CD8-positive, alpha-beta memory T cell (primary cell): ENCODE measurements at regions not wholly inside any gene's neighbourhood (a gene's known extent, or its start where the extent isn't known, plus 50 kb on each side); places are given as distances from the start of the nearest gene placed in this dataset.

ENCODE experiments used
- CTCF ChIA-PET: fragments of 350-600 bp; sonication (Branson Sonifier 250); formaldehyde crosslinking; loops from one replicate; lab custom pipeline; 2021; ENCODE audit warnings: antibody characterized with exemption; lab: Charles Lee
- POLR2A ChIA-PET: fragments of 350-600 bp; sonication (Branson Sonifier 250); formaldehyde crosslinking; loops from one replicate; lab custom pipeline; 2021; ENCODE audit warnings: antibody characterized with exemption; lab: Charles Lee
- DNase-seq, 5 donors: peaks; one replicate each; pipeline versions ENCODE4 v3.0.0 to v3.0.0-alpha.2; 2020 to 2022; ENCODE audit warnings: mixed read lengths in 1 of 5
- H3K27ac ChIP-seq: one replicate; pipeline ENCODE4 v1.7.0; 2013; ENCODE audit warnings: low read depth, mild to moderate bottlenecking, low read length, moderate library complexity
- H3K27me3 ChIP-seq: 2 replicates; pipeline ENCODE4 v1.7.0; 2013; ENCODE audit warnings: low read length, mild to moderate bottlenecking; ENCODE audit not compliant: insufficient read depth, poor library complexity, severe bottlenecking
- H3K36me3 ChIP-seq: 2 replicates; pipeline ENCODE4 v1.7.0; 2013; ENCODE audit warnings: mild to moderate bottlenecking, low read length, moderate library complexity; ENCODE audit not compliant: insufficient read depth
- H3K4me1 ChIP-seq: 2 replicates; pipeline ENCODE4 v1.7.0; 2013; ENCODE audit warnings: mild to moderate bottlenecking, low read length, moderate library complexity; ENCODE audit not compliant: insufficient read depth
- H3K4me3 ChIP-seq: 2 replicates; pipeline ENCODE4 v1.7.0; 2013; ENCODE audit warnings: mild to moderate bottlenecking, low read length
- H3K9me3 ChIP-seq: 2 replicates; pipeline ENCODE4 v1.7.0; 2013; ENCODE audit warnings: mild to moderate bottlenecking, low read length
- H3K27ac Mint-ChIP-seq, 8 donors: one replicate each; pipeline ENCODE4 v1.8.0; 2020 to 2021; ENCODE audit warnings: mixed read lengths in 8 of 8, mild to moderate bottlenecking in 6 of 8, inconsistent platforms in 3 of 8, moderate library complexity in 3 of 8
- H3K27me3 Mint-ChIP-seq, 2 donors: one replicate each; pipeline ENCODE4 v1.8.0; 2020 to 2021; ENCODE audit warnings: mixed read lengths in 2 of 2, mild to moderate bottlenecking in 1 of 2, moderate library complexity in 1 of 2
- H3K36me3 Mint-ChIP-seq, 3 donors: one replicate each; pipeline ENCODE4 v1.8.0; 2020 to 2021; ENCODE audit warnings: mixed read lengths in 3 of 3, inconsistent platforms in 1 of 3, mild to moderate bottlenecking in 1 of 3
- H3K4me1 Mint-ChIP-seq, 3 donors: one replicate each; pipeline ENCODE4 v1.8.0; 2020 to 2021; ENCODE audit warnings: mixed read lengths in 3 of 3, inconsistent platforms in 1 of 3, mild to moderate bottlenecking in 1 of 3
- H3K4me3 Mint-ChIP-seq, 7 donors: one replicate each; pipeline ENCODE4 v1.8.0; 2020 to 2021; ENCODE audit warnings: mixed read lengths in 7 of 7, mild to moderate bottlenecking in 6 of 7, moderate library complexity in 4 of 7, inconsistent platforms in 2 of 7
- H3K9me3 Mint-ChIP-seq, 5 donors: one replicate each; pipeline ENCODE4 v1.8.0; 2020 to 2022; ENCODE audit warnings: mixed read lengths in 5 of 5, mild to moderate bottlenecking in 3 of 5, moderate library complexity in 2 of 5, inconsistent platforms in 1 of 5

- no peaks in the 10 kb centered on the region for H3K4me1 ChIP-seq
- H3K27me3 ChIP-seq: peaks cover 4% of the 10 kb centered on the region
- peaks cover 22 to 57% of the 10 kb centered on the region in 2 donors for H3K27me3 Mint-ChIP-seq
- peaks cover 0 to 4% (median 0%) of the 10 kb centered on the region in 5 donors for H3K9me3 Mint-ChIP-seq
- no peaks in the 10 kb centered on the region for H3K36me3 Mint-ChIP-seq
- no peak for DNase-seq
- H3K4me3 ChIP-seq: no peak overlapping the region
- no peaks in the 10 kb centered on the region for H3K4me1 Mint-ChIP-seq
- no peaks in the 10 kb centered on the region for H3K9me3 ChIP-seq
- H3K27ac Mint-ChIP-seq: no peak overlapping the region
- ChIA-PET CTCF (no interaction called here), POLR2A (no interaction called here)
- H3K36me3 ChIP-seq: no peaks in the 10 kb centered on the region
- H3K4me3 Mint-ChIP-seq: no peak overlapping the region
- no peak overlapping the region for H3K27ac ChIP-seq
These were observed 65.7 kb upstream of the NUP50 start for GRCh38 chr22:45098056-45098455.

GRCh38 chr22:45099961-45100360 is 63.8 kb upstream of the NUP50 start:
- Mint-ChIP-seq H3K9me3 (no peaks in the 10 kb centered on the region), H3K36me3 (no peaks in the 10 kb centered on the region), H3K4me3 (no peak overlapping the region), H3K4me1 (no peaks in the 10 kb centered on the region), H3K27ac (peak overlapping the region in 1 of 8 donors; percentile 59), H3K27me3 (peaks cover 19 to 51% of the 10 kb centered on the region in 2 donors)
- Histone ChIP-seq H3K27me3 (peaks cover 4% of the 10 kb centered on the region), H3K4me3 (no peak overlapping the region), H3K9me3 (no peaks in the 10 kb centered on the region), H3K27ac (no peak overlapping the region), H3K4me1 (no peaks in the 10 kb centered on the region), H3K36me3 (no peaks in the 10 kb centered on the region)
- CTCF ChIA-PET: interaction anchor here (1.1 kb wide), 1 partner anchor 16 kb away, joined by 3 read pairs; no protein-coding TSS in a partner anchor
- no peak for DNase-seq
- POLR2A ChIA-PET: no interaction called here

DNA sequence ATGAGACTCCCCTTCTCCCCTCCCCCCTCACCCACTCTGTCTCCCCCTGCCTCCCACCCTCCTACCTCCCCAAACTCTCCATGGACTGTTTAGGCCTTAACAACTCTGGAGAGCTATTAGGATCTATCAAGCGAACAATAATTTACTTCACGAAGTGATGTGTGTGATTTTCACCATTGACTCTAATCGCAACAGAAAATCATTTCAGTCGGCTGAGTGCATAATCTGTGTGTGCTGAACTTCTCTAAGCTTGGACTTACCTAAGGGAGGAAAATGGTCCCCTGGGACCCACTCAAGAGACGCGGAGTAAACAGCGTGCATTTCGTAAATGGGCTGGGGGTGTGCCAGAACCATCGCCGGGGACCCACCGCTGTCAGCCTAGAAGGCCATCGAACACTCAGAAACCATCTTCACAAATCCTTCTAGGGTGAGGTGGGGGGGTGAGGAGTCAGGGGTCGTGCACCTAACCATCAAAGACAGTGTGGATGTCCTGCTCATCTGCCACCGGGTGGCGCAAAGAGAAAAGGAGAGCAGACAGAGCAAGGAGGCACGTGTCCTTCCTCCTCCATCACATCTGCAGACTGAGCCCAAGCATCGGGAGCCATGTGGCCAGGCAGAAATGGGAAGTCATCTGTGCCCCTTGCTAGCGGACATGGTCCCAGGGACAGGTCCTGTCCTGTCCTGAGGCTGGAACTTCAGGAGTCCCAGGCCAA is 62.1 kb upstream of the NUP50 start:
- ChIA-PET CTCF (interaction anchor here (1.3 kb wide), 1 partner anchor 14 kb away, joined by 3 read pairs; no protein-coding TSS in a partner anchor), POLR2A (no interaction called here)
- H3K9me3 Mint-ChIP-seq: no peaks in the 10 kb centered on the region
- H3K27ac Mint-ChIP-seq: no peak overlapping the region
- no peaks in the 10 kb centered on the region for H3K36me3 Mint-ChIP-seq
- no peak overlapping the region for H3K4me3 Mint-ChIP-seq
- H3K27ac ChIP-seq: no peak overlapping the region
- H3K4me1 Mint-ChIP-seq: no peaks in the 10 kb centered on the region
- H3K9me3 ChIP-seq: no peaks in the 10 kb centered on the region
- peak in 1 of 5 donors; percentile 16 for DNase-seq
- H3K27me3 ChIP-seq: peaks cover under 1% of the 10 kb centered on the region
- H3K36me3 ChIP-seq: no peaks in the 10 kb centered on the region
- peaks cover 8 to 44% of the 10 kb centered on the region in 2 donors for H3K27me3 Mint-ChIP-seq
- H3K4me3 ChIP-seq: no peak overlapping the region
- no peaks in the 10 kb centered on the region for H3K4me1 ChIP-seq

GRCh38 chr22:45102896-45103420 is 60.8 kb upstream of the NUP50 start:
- DNase-seq: no peak
- Mint-ChIP-seq H3K4me3 (no peak overlapping the region), H3K9me3 (no peaks in the 10 kb centered on the region), H3K27ac (peak overlapping the region in 1 of 8 donors; percentile 52), H3K27me3 (peaks cover 8 to 41% of the 10 kb centered on the region in 2 donors), H3K36me3 (peaks cover 0 to under 1% (median 0%) of the 10 kb centered on the region in 3 donors), H3K4me1 (no peaks in the 10 kb centered on the region)
- CTCF ChIA-PET: interaction anchor here (1.3 kb wide), 1 partner anchor 15 kb away, joined by 3 read pairs; no protein-coding TSS in a partner anchor
- Histone ChIP-seq H3K36me3 (no peaks in the 10 kb centered on the region), H3K9me3 (no peaks in the 10 kb centered on the region), H3K27me3 (no peaks in the 10 kb centered on the region), H3K4me1 (no peaks in the 10 kb centered on the region), H3K27ac (no peak overlapping the region), H3K4me3 (no peak overlapping the region)
- POLR2A ChIA-PET: no interaction called here

DNA sequence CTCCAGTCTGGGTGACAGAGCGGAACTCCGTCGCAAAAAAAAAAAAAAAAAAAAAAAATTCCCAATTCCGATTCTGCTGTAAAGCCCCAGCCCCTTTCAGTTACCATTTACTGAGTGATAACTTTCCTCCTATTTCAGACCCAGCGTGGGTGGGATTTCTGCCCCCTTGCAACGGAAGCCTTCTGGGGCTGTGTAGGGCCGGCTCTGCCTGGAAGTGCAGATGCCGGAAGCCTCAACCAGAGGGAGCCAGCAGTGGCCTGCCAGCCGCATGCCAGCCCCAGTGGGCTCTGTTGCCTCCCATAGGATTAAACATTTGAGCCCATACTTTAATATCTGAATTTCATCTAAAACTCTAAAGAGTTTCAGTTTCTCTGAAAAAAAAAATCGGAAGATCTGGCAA is 60.0 kb upstream of the NUP50 start:
- no peaks in the 10 kb centered on the region for H3K27me3 ChIP-seq
- H3K27me3 Mint-ChIP-seq: peaks cover 9 to 37% of the 10 kb centered on the region in 2 donors
- no peaks in the 10 kb centered on the region for H3K4me1 ChIP-seq
- H3K4me1 Mint-ChIP-seq: no peaks in the 10 kb centered on the region
- peaks cover 0 to 2% (median 0%) of the 10 kb centered on the region in 3 donors for H3K36me3 Mint-ChIP-seq
- CTCF ChIA-PET: no interaction called here
- H3K9me3 ChIP-seq: no peaks in the 10 kb centered on the region
- H3K27ac ChIP-seq: no peak overlapping the region
- H3K36me3 ChIP-seq: no peaks in the 10 kb centered on the region
- POLR2A ChIA-PET: no interaction called here
- no peak overlapping the region for H3K4me3 Mint-ChIP-seq
- no peak for DNase-seq
- no peak overlapping the region for H3K27ac Mint-ChIP-seq
- no peaks in the 10 kb centered on the region for H3K9me3 Mint-ChIP-seq
- no peak overlapping the region for H3K4me3 ChIP-seq

DNA sequence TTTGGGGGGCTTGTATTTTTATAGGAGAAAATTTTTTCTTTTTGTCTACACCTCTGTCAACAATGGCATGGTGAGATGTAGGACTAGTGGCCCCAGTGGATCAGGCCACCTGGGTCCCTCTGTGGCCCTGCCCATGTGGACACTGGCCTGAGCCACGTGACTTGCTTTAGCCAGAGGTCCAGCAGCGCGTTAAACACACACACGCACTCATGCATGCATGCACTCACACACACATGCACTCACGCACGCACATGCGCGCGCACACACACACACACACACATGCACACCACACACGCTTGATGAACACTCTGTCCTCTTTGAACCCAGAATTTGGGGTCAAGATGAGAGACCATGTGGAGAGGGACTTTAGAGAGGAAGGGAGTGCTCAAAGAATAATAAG is 59.4 kb upstream of the NUP50 start:
- no peak overlapping the region for H3K4me3 ChIP-seq
- no peaks in the 10 kb centered on the region for H3K36me3 ChIP-seq
- no peaks in the 10 kb centered on the region for H3K4me1 ChIP-seq
- Mint-ChIP-seq H3K4me1 (no peaks in the 10 kb centered on the region), H3K4me3 (no peak overlapping the region), H3K27ac (no peak overlapping the region), H3K36me3 (peaks cover 0 to 2% (median 0%) of the 10 kb centered on the region in 3 donors), H3K27me3 (peaks cover 9 to 37% of the 10 kb centered on the region in 2 donors), H3K9me3 (no peaks in the 10 kb centered on the region)
- H3K27ac ChIP-seq: no peak overlapping the region
- CTCF ChIA-PET: no interaction called here
- no peaks in the 10 kb centered on the region for H3K9me3 ChIP-seq
- H3K27me3 ChIP-seq: no peaks in the 10 kb centered on the region
- no peak for DNase-seq
- POLR2A ChIA-PET: no interaction called here

GRCh38 chr22:45105281-45105702 is 58.4 kb upstream of the NUP50 start:
- CTCF ChIA-PET: no interaction called here
- Mint-ChIP-seq H3K4me1 (no peaks in the 10 kb centered on the region), H3K4me3 (no peak overlapping the region), H3K36me3 (peaks cover 0 to 2% (median 0%) of the 10 kb centered on the region in 3 donors), H3K27me3 (peaks cover 9 to 35% of the 10 kb centered on the region in 2 donors), H3K27ac (no peak overlapping the region), H3K9me3 (no peaks in the 10 kb centered on the region)
- H3K36me3 ChIP-seq: no peaks in the 10 kb centered on the region
- H3K4me3 ChIP-seq: no peak overlapping the region
- no peak overlapping the region for H3K27ac ChIP-seq
- no peaks in the 10 kb centered on the region for H3K4me1 ChIP-seq
- no peaks in the 10 kb centered on the region for H3K9me3 ChIP-seq
- no peak for DNase-seq
- POLR2A ChIA-PET: no interaction called here
- H3K27me3 ChIP-seq: no peaks in the 10 kb centered on the region

- no peak for DNase-seq
- peaks cover 0 to 3% (median 0%) of the 10 kb centered on the region in 5 donors for H3K9me3 Mint-ChIP-seq
- peaks cover 6 to 27% of the 10 kb centered on the region in 2 donors for H3K27me3 Mint-ChIP-seq
- CTCF ChIA-PET: no interaction called here
- H3K36me3 Mint-ChIP-seq: peaks cover 0 to 9% (median 5%) of the 10 kb centered on the region in 3 donors
- no peak overlapping the region for H3K4me3 Mint-ChIP-seq
- no peaks in the 10 kb centered on the region for H3K4me1 Mint-ChIP-seq
- Histone ChIP-seq H3K9me3 (no peaks in the 10 kb centered on the region), H3K36me3 (no peaks in the 10 kb centered on the region), H3K4me1 (no peaks in the 10 kb centered on the region), H3K27ac (no peak overlapping the region), H3K27me3 (no peaks in the 10 kb centered on the region), H3K4me3 (no peak overlapping the region)
- peak overlapping the region in 1 of 8 donors; percentile 3 for H3K27ac Mint-ChIP-seq
- POLR2A ChIA-PET: no interaction called here
These were observed 56.1 kb upstream of the NUP50 start for GRCh38 chr22:45107671-45108070.
